Right lobe of liver (tissue), 6 donors: ENCODE measurements at regions not wholly inside any gene's neighbourhood (a gene's known extent, or its start where the extent isn't known, plus 50 kb on each side); places are given as distances from the start of the nearest gene placed in this dataset.
"Not testable (repeated sequence)": the region's sequence is repeated elsewhere in the genome, so short reads cannot be mapped to it uniquely, and the experiment has no call there.

Source experiments
- ATAC-seq, 4 donors: fragments of 200-7000 bp; cut with Tn5 transposase; one replicate each; pipeline ENCODE4 v1.9.1; 2020; ENCODE audit warnings: mild to moderate bottlenecking in 4 of 4, moderate library complexity in 4 of 4
- DNase-seq, 3 donors: peaks; one replicate each; pipeline ENCODE4 v3.0.0-alpha.2; 2020
- H3K27ac ChIP-seq, 3 donors: fragments of 200-600 bp; one replicate each; pipeline ENCODE4 v1.8.0; 2022
- H3K27me3 ChIP-seq, 2 donors: fragments of 200-600 bp; one replicate each; pipeline ENCODE4 v1.8.0; 2022
- H3K36me3 ChIP-seq, 4 donors: fragments of 200-600 bp; sonication (generic) in 1 of 4; one replicate each; pipeline versions ENCODE4 v1.5.1 to v1.8.0; 2017 to 2022; ENCODE audit warnings: control low read depth in 1 of 4
- H3K4me1 ChIP-seq, 4 donors: fragments of 200-600 bp; sonication (generic) in 1 of 4; one replicate each; pipeline versions ENCODE4 v1.5.1 to v1.8.0; 2017 to 2022; ENCODE audit warnings: control low read depth in 1 of 4
- H3K4me3 ChIP-seq, 3 donors: fragments of 200-600 bp; one replicate each; pipeline ENCODE4 v1.8.0; 2022
- H3K9me3 ChIP-seq, 4 donors: fragments of 200-600 bp; sonication (generic) in 1 of 4; one replicate each; pipeline versions ENCODE4 v1.5.1 to v1.8.0; 2017 to 2022; ENCODE audit warnings: control low read depth in 1 of 4
- CTCF ChIP-seq, 4 donors: fragments of 200-600 bp in 3 of 4; fragments of 450-650 bp in 1 of 4; IDR thresholded peaks; one replicate each; pipeline versions ENCODE4 v1.5.1 to v1.8.0; 2016 to 2022; ENCODE audit warnings: antibody characterized with exemption in 4 of 4, mild to moderate bottlenecking in 2 of 4
- POLR2A ChIP-seq: fragments of 450-650 bp; IDR thresholded peaks from one replicate; pipeline ENCODE4 v1.6.1; 2017; ENCODE audit warnings: antibody characterized with exemption, mild to moderate bottlenecking
- WGBS: methylation state at CpG from one replicate; pipeline ENCODE4 v1.1.6; 2018; ENCODE audit warnings: low coverage, low lambda C conversion rate; ENCODE audit not compliant: insufficient coverage; ENCODE audit errors: missing lambda C conversion rate; 5-methylcytosine and 5-hydroxymethylcytosine counted together
- intact Hi-C, 2 donors: fragments of 100-400 bp; cut with DNase I; formaldehyde crosslinking; loops; one replicate each; pipeline versions ENCODE4 v1.11.2 to v1.14.1; 2022
- donor health status: DM: no; HTN: yes; CAD: no.
- donor health status: DM: no; HTN: no; CAD: no.
- donor health status: DM: no; HTN: no; CAD: no.
- donor health status: DM: no; HTN: yes; CAD: no.
- donor health status: DM: no; HTN: yes; CAD: no.

GRCh38 chr5:82446809-82447208 lies 168.7 kb upstream of the RPS23 start:
- ATAC-seq: no peak
- H3K36me3 ChIP-seq: no peaks in the 10 kb centered on the region
- intact Hi-C loops: no loop called here

GRCh38 chr5:82445726-82446335 lies 167.7 kb upstream of the RPS23 start:
- intact Hi-C loops: no loop called here
- ATAC-seq: no peak
- Histone ChIP-seq H3K36me3 (no peaks in the 10 kb centered on the region), H3K27me3 (no peaks in the 10 kb centered on the region), H3K4me3 (no peak overlapping the region), H3K9me3 (no peaks in the 10 kb centered on the region), H3K27ac (no peak overlapping the region), H3K4me1 (no peaks in the 10 kb centered on the region)
- no peak for DNase-seq
- 71% methylated on average over 3 of the region's 3 CpGs for WGBS
- TF ChIP-seq CTCF (IDR thresholded peaks at IDR 0.05) (no peak), POLR2A (no peak)

More at GRCh38 chr5:82446809-82447208, 168.7 kb upstream of the RPS23 start:
- no peak for DNase-seq
- TF ChIP-seq CTCF (IDR thresholded peaks at IDR 0.05) (no peak), POLR2A (no peak)
- Histone ChIP-seq H3K4me1 (no peaks in the 10 kb centered on the region), H3K27ac (no peak overlapping the region), H3K4me3 (no peak overlapping the region), H3K27me3 (no peaks in the 10 kb centered on the region), H3K9me3 (no peaks in the 10 kb centered on the region)

- ATAC-seq (no peak), DNase-seq (no peak)
- no peak for TF ChIP-seq POLR2A
- TF ChIP-seq CTCF (IDR thresholded peaks at IDR 0.05): no peak
- no peaks in the 10 kb centered on the region for H3K36me3 ChIP-seq
- no peaks in the 10 kb centered on the region for H3K9me3 ChIP-seq
- H3K27me3 ChIP-seq: no peaks in the 10 kb centered on the region
- H3K4me1 ChIP-seq: no peaks in the 10 kb centered on the region
- intact Hi-C loops: no loop called here
- no peak overlapping the region for H3K27ac ChIP-seq
- H3K4me3 ChIP-seq: no peak overlapping the region
- WGBS: 67% methylated on average over 4 of the region's 4 CpGs
These were observed 161.7 kb upstream of the RPS23 start for GRCh38 chr5:82439750-82440445.

DNA sequence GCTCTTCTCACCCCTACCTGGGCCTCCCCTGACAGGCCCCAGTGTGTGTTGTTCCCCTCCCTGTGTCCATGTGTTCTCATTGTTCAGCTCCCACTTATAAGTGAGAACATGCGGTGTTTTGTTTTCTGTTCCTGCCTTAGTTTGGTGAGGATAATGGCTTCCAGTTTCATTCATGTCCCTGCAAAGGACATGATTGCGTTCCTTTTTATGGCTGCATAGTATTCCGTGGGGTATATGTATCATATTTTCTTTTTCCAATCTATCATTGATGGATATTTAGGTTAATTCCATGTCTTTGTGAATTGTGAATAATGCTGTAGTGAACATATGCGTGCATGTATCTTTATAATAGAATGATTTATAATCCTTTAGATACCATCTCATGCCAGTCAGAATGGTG lies 159.4 kb upstream of the RPS23 start:
- H3K4me1 ChIP-seq, H3K27ac ChIP-seq, H3K36me3 ChIP-seq, DNase-seq, H3K4me3 ChIP-seq, ATAC-seq, H3K27me3 ChIP-seq, intact Hi-C loops, H3K9me3 ChIP-seq: not testable (repeated sequence)
- 66% methylated on average over 4 of the region's 4 CpGs for WGBS

- ATAC-seq (no peak), DNase-seq (no peak)
- H3K9me3 ChIP-seq: no peaks in the 10 kb centered on the region
- H3K4me1 ChIP-seq: no peaks in the 10 kb centered on the region
- H3K4me3 ChIP-seq: no peak overlapping the region
- no peaks in the 10 kb centered on the region for H3K36me3 ChIP-seq
- no peaks in the 10 kb centered on the region for H3K27me3 ChIP-seq
- 54% methylated on average over 2 of the region's 2 CpGs for WGBS
- intact Hi-C loops: no loop called here
- H3K27ac ChIP-seq: no peak overlapping the region
- TF ChIP-seq CTCF (IDR thresholded peaks at IDR 0.05) (no peak), POLR2A (no peak)
These were observed 158.1 kb upstream of the RPS23 start for GRCh38 chr5:82436291-82436690.

- H3K4me3 ChIP-seq, intact Hi-C loops, H3K27me3 ChIP-seq, H3K9me3 ChIP-seq, H3K4me1 ChIP-seq, H3K36me3 ChIP-seq, ATAC-seq, DNase-seq, H3K27ac ChIP-seq: not testable (repeated sequence)
- WGBS: 91% methylated on average over 9 of the region's 35 CpGs
These were observed 156.8 kb upstream of the RPS23 start for GRCh38 chr5:82434696-82435660.
